Umbilical cord (tissue), 1 donor: ENCODE measurements at regions not wholly inside any gene's neighbourhood (a gene's known extent, or its start where the extent isn't known, plus 50 kb on each side); places are given as distances from the start of the nearest gene placed in this dataset.

Source experiments
- DNase-seq: peaks from one replicate; pipeline ENCODE4 v3.0.0-alpha.2; 2015; ENCODE audit warnings: low spot score

DNA sequence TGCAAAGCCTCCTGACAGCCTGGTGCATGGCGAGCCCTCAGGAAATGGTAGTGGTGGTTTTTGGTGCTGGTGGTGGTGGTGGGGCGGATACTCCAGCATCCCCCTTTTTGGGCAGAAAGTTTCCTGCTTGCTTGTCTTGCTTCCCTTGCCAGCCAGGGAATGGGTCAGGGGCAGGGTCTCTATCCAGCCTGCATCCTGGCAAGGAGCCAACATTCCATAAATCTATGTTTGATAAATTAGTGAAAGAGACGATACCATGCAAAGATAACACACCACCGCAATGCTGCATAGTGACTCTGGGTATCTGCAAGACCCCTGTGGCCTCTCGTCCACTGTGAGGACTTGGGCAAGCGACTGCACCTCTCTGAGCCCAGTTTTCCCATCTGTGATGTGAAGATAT is 246.2 kb downstream of the LRFN2 start:
- DNase-seq: no peak

- no peak for DNase-seq
Observed at GRCh38 chr6:40340196-40340595, 247.0 kb downstream of the LRFN2 start.

DNA sequence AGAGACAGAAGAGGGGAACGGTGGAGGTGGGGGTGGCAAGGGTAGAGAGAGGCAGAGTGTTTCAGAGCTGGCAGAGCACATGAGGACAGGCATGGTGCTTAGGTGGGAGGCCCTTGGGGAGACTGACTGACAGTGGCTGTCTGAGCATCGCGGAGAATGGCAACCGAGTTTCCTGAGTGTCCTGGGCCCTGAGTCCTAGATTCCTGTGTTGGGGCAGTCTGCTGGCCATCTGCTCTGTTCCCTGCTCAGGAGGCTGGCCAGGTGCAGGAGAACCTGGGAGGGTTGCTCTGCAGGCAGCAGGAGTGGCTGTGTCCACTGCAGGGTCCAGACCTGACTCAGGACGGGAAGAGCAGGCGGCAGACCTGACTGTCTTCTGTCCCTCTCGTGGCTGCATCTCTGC is 248.9 kb downstream of the LRFN2 start:
- DNase-seq: no peak

- DNase-seq: no peak
Observed at GRCh38 chr6:40336940-40337760, 250.0 kb downstream of the LRFN2 start.

DNA sequence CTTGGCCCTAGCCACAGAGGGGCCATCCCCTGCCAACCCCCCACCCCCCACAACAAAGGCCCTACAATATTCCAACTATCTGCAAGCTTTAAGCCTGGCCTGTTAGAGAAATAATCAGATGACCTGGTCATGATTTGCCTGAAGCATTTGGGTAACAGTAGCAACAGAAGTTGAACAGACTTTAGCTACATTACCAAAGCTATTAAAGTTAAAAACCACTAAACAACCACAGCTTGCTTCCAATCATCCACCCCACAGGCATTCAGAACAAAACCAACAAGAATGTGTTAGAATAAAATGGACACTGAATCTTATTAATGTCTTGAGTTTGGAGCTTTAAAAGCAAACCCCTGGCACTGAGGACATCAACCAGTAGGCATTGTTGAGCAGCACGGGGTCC is 250.9 kb downstream of the LRFN2 start:
- DNase-seq: no peak

- DNase-seq: no peak
Observed at GRCh38 chr6:40334496-40335270, 252.5 kb downstream of the LRFN2 start.

GRCh38 chr6:40331545-40331944 is 255.6 kb downstream of the LRFN2 start:
- no peak for DNase-seq

DNA sequence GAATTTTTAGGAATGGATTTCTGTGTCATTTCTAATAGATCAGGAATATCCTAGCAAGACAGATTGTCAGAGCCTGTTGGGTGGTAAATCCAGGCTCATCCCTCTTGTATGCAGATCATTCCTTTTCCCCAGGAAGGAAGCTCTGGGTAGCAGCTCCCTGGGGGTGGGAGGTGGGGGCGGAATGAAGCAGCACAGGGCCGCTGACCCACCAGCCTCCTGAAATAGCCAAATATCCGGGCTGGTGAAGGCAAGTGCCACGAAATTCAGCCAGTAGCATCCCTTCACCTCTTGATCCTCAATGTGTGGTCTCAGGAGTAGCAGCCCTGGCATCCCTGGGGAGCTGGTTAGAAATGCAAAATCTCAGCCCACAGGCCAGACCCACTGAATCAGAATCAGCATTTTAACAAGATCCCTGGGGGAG is 256.9 kb downstream of the LRFN2 start:
- no peak for DNase-seq

GRCh38 chr6:40328986-40329545 is 258.1 kb downstream of the LRFN2 start:
- no peak for DNase-seq

DNA sequence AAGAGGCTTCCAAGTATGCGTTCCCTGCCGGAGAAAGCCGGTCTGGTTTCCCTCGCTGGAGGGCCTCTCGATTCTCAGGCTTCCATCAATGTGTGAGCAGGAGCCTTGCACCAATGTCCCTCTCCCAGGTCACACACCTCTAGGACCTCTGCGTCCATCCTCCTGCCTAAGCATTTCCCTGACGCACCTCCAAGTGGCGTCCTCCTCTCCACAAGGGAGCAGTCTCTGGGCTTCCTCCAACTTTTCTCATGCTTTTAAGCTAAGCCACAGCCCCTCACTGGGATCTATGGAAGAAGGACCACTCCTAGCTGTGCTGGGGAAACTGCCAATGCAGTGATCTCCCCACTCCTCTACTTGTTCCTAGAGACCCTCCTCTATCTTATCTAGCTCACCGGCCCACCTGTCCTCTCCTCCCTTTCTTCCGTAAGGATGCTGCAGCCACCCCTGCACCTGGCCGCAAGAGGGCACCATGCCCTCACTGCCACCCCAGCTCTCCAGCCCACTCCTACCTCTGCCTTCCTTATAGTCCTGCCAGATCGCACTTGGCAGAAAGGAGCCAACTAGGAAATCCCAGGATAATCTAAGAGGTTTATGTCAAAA is 258.7 kb downstream of the LRFN2 start:
- DNase-seq: no peak

GRCh38 chr6:40326714-40327421 is 260.3 kb downstream of the LRFN2 start:
- peak; percentile 15 for DNase-seq

DNA sequence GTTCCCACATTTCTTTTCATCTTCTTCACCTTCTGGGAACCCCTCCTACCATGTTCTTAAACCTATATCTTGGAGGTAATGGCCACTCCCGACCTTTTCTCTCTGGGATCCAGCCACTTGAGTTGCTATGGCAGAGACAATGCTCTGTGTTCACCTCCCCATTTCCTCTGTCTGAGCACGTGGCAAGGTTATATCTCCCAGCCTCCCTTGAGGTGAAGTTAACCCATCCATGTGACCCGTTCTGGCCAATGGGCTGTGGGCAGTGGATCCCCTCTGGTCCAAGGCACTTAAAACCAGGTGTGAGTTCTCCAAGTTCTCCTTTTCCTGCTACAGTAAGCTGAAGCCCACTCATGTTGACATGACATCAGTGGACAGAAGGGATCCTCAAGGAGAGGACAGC is 261.4 kb downstream of the LRFN2 start:
- no peak for DNase-seq

GRCh38 chr6:40325041-40325440 is 262.1 kb downstream of the LRFN2 start:
- DNase-seq: no peak

- peak; percentile 11 for DNase-seq
Observed at GRCh38 chr6:40323881-40324634, 263.1 kb downstream of the LRFN2 start.

DNA sequence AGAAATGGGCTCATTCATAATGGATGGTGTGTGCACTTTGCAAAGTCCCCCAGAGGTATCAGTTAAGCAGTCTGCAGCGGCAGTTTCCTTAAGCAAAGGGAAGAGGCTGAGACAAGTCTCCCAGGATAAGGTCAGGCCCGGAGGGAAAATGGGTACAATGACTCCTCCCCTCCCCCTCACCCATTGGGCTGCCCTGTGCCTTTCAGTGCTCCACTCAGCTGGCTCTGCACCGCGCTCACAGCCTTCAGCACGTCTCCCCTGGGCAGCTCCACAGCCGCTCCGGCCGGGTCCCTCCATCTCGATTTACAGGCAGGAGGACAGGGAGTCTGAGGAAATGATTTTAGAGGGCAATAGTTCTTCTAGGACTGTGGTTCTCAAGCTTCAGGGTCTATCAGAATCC is 264.8 kb downstream of the LRFN2 start:
- no peak for DNase-seq

- no peak for DNase-seq
Observed at GRCh38 chr6:40321616-40322015, 265.5 kb downstream of the LRFN2 start.

GRCh38 chr6:40320947-40321346 is 266.2 kb downstream of the LRFN2 start:
- no peak for DNase-seq

DNA sequence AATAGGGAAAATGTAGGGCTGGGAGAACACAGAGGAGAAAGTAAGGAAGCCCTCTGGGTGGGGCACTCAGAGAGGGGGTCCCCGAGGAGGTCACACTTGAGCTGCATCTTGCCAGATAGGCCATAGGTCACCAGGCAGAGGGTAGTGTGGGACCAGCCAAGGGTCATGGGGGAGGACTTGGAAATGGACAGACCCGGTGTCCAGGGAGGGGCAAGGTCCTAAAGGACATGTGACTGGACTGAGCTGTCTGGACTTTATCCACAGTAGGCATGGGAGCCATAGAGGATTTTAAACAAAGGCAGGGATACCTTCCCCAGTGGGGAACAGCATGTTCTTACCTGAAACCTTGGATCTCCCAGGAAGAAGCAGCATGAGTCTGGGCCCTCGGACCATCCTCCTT is 266.7 kb downstream of the LRFN2 start:
- DNase-seq: no peak

GRCh38 chr6:40319124-40319523 is 268.0 kb downstream of the LRFN2 start:
- DNase-seq: no peak

GRCh38 chr6:40315060-40315459 is 272.1 kb downstream of the LRFN2 start:
- DNase-seq: no peak

DNA sequence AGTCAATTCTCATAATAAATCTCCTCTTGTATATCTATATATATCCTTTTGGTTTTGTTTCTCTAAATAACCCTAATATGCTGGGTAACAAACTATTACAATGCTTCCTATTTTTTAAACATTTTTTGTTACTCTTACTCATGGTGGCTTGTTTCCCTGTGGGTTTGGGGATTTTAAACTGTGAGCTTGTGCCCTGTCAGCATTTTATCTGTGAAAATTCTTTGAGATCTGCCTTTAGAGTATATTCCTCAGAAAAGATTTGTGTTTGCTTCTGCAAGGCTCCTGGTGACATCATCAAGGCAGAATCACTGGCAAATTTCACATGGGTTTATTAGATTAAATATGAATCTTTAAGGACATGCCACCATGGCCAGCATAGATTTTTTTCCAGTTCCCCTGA is 273.6 kb downstream of the LRFN2 start:
- DNase-seq: peak; percentile 18
